K562 (cell line): ENCODE measurements at regions not wholly inside any gene's neighbourhood (a gene's known extent, or its start where the extent isn't known, plus 50 kb on each side); places are given as distances from the start of the nearest gene placed in this dataset.

Experiments used
- ATAC-seq: fragments of 200-7000 bp; cut with Tn5 transposase; 3 replicates; pipeline ENCODE4 v1.9.1; 2020; ENCODE audit warnings: moderate library complexity
- BruUV-seq: library from RNA; stranded (reverse); fragments of 400-500 nt; replicated peaks from 2 replicates; lab custom pipeline; 2021; lab: Mats Ljungman, UMichigan
- CTCF ChIA-PET: fragments of 300-600 bp; formaldehyde crosslinking; extraction: SDS; loops from one replicate; lab custom pipeline; 2021; ENCODE audit warnings: low intra/inter-chr PET ratio; lab: Yijun Ruan, JAX
- POLR2A ChIA-PET: fragments of 300-600, 350-650 bp; sonication (Branson Sonifier 250); formaldehyde crosslinking; extraction: SDS; loops from one replicate; lab custom pipeline; 2021; ENCODE audit warnings: antibody characterized with exemption, inconsistent platforms; lab: Yijun Ruan, JAX
- DNase-seq, 4 experiments: peaks; one replicate each; pipeline versions ENCODE4 v3.0.0 to v3.0.0-alpha.2; 2011 to 2018; ENCODE audit warnings: low spot score in 3 of 4, mixed read lengths in 3 of 4; ENCODE audit errors: extremely low read depth in 1 of 4
- FAIRE-seq: peaks from 2 replicates; lab custom pipeline; 2011; peaks lifted over from hg19 to GRCh38; lab: Jason Lieb, UNC
- H2AFZ ChIP-seq: 2 replicates; pipeline ENCODE4 v1.6.0; 2011; ENCODE audit warnings: low read depth, low read length, control low read depth, inconsistent platforms
- H3K27ac ChIP-seq: fragments of 200-600 bp; 3 replicates; pipeline ENCODE4 v1.8.0; 2011; ENCODE audit warnings: low read depth, mild to moderate bottlenecking, control low read depth, inconsistent platforms, low read length, moderate library complexity, mixed read lengths; ENCODE audit errors: extremely low read depth
- H3K27me3 ChIP-seq, 2 experiments: fragments of 300-600 bp in 1 of 2; 2 replicates in 1 of 2; 3 replicates in 1 of 2; pipeline versions ENCODE4 v1.6.0 to v1.8.0; 2011; ENCODE audit warnings: inconsistent platforms in 2 of 2, low read length in 2 of 2, mild to moderate bottlenecking in 1 of 2, mixed read lengths in 1 of 2, moderate library complexity in 1 of 2; ENCODE audit not compliant: control insufficient read depth in 2 of 2, insufficient read depth in 2 of 2
- H3K36me3 ChIP-seq: fragments of 300-600 bp; 3 replicates; pipeline ENCODE4 v1.8.0; 2011; ENCODE audit warnings: mild to moderate bottlenecking, low read length, inconsistent platforms; ENCODE audit not compliant: control insufficient read depth, insufficient read depth
- H3K4me1 ChIP-seq, 2 experiments: fragments of 200-600 bp in 1 of 2; replicated peaks in 1 of 2; 2 replicates in 1 of 2; 3 replicates in 1 of 2; pipeline versions ENCODE4 v1.5.1 to v1.8.0; 2011; ENCODE audit warnings: inconsistent platforms in 2 of 2, low read length in 2 of 2, mild to moderate bottlenecking in 1 of 2, mixed read lengths in 1 of 2, moderate library complexity in 1 of 2; ENCODE audit not compliant: control insufficient read depth in 2 of 2, insufficient read depth in 2 of 2
- H3K4me2 ChIP-seq: 2 replicates; pipeline ENCODE4 v1.6.1; 2011; ENCODE audit warnings: low read length, control low read depth, inconsistent platforms, mixed read lengths; ENCODE audit not compliant: insufficient read depth
- H3K4me3 ChIP-seq: fragments of 200-600 bp; sonication (generic), shearing (Covaris generic); 2 replicates; pipeline ENCODE4 v1.5.1; 2016; ENCODE audit warnings: control low read depth, inconsistent platforms
- H3K79me2 ChIP-seq: fragments of 200-600 bp; 3 replicates; pipeline ENCODE4 v1.8.0; 2011; ENCODE audit warnings: low read length, inconsistent platforms; ENCODE audit not compliant: control insufficient read depth, insufficient read depth
- H3K9ac ChIP-seq, 2 experiments: 2 replicates each; pipeline versions ENCODE4 v1.6.0 to v1.6.1; 2011; ENCODE audit warnings: low read depth in 2 of 2, low read length in 2 of 2, control low read depth in 1 of 2, inconsistent platforms in 1 of 2, mild to moderate bottlenecking in 1 of 2, mixed read lengths in 1 of 2; ENCODE audit not compliant: insufficient read depth in 1 of 2
- H3K9me1 ChIP-seq: one replicate; pipeline ENCODE4 v1.6.0; 2011; ENCODE audit warnings: inconsistent platforms, mild to moderate bottlenecking, low read length, moderate library complexity; ENCODE audit not compliant: control insufficient read depth, insufficient read depth
- H3K9me3 ChIP-seq: replicated peaks from 2 replicates; pipeline ENCODE4 v1.5.1; 2011; ENCODE audit warnings: low read depth, low read length, inconsistent platforms; ENCODE audit not compliant: control insufficient read depth, insufficient read depth
- H4K20me1 ChIP-seq: replicated peaks from 2 replicates; pipeline ENCODE4 v1.6.1; 2011; ENCODE audit warnings: low read length, inconsistent platforms, mixed read lengths; ENCODE audit not compliant: control insufficient read depth, insufficient read depth
- CREBBP ChIP-seq: IDR thresholded peaks from one replicate; pipeline ENCODE4 v1.6.1; 2012; ENCODE audit warnings: low read depth, mild to moderate bottlenecking, control low read depth, inconsistent platforms, low read length
- ETV1 ChIP-seq: fragments of 450-650 bp; conservative IDR thresholded peaks from 2 replicates; pipeline ENCODE4 v1.6.1; 2016; ENCODE audit warnings: missing genetic modification characterization, control low read depth, low read depth, missing compliant biosample characterization
- HNRNPK ChIP-seq: fragments of 200-400 bp; formaldehyde crosslinking; IDR thresholded peaks from one replicate; pipeline ENCODE4 v1.6.1; 2018; ENCODE audit warnings: mild to moderate bottlenecking, low read depth, low read length; ENCODE audit not compliant: poor library complexity, severe bottlenecking
- KAT2B ChIP-seq: IDR thresholded peaks from one replicate; pipeline ENCODE4 v1.6.1; 2012; ENCODE audit warnings: low read depth, mild to moderate bottlenecking, control low read depth, inconsistent platforms, low read length, moderate library complexity
- MYNN ChIP-seq, 2 experiments: sonication (generic); formaldehyde crosslinking in 1 of 2; IDR thresholded peaks; 2 replicates each; pipeline versions ENCODE4 v1.5.0 to v1.6.1; 2016 to 2020; ENCODE audit warnings: antibody characterized with exemption in 1 of 2, missing genetic modification reagents in 1 of 2
- TARDBP ChIP-seq: fragments of 450-650 bp; IDR thresholded peaks from 2 replicates; pipeline ENCODE4 v1.6.1; 2016
- ZNF407 ChIP-seq: fragments of 450-650 bp; IDR thresholded peaks from 2 replicates; pipeline ENCODE4 v1.6.1; 2016; ENCODE audit warnings: low read depth
- ZNF766 ChIP-seq: fragments of 200-800 bp; sonication (Bioruptor generic); conservative IDR thresholded peaks from 2 replicates; pipeline ENCODE4 v1.6.1; 2016; ENCODE audit warnings: missing genetic modification characterization, missing compliant biosample characterization
- WGBS: fragments of 100-300 bp; shearing (Covaris generic); methylation state at CpG from one replicate; pipeline ENCODE4 v1.1.6; 2016; ENCODE audit warnings: low coverage, mixed read lengths; ENCODE audit not compliant: insufficient coverage; ENCODE audit errors: missing lambda C conversion rate; 5-methylcytosine and 5-hydroxymethylcytosine counted together
- in situ Hi-C: fragments of 300-500 bp; cut with MboI; formaldehyde crosslinking; loops from 4 replicates; pipeline ENCODE4 v1.15.0; 2018; ENCODE audit warnings: inconsistent platforms, mixed read lengths
- intact Hi-C: fragments of 100-400 bp; cut with micrococcal nuclease; formaldehyde crosslinking; loops from 2 replicates; pipeline ENCODE4 v1.14.2; 2022

GRCh38 chr5:163385271-163385670 lies 52.1 kb upstream of the CCNG1 start:
- 38% methylated on average over 5 of the region's 5 CpGs for WGBS
- TF ChIP-seq CREBBP (no peak), HNRNPK (no peak), ETV1 (tag) (peak; percentile 56), MYNN (IDR thresholded peaks at IDR 0.05) (no peak), MYNN (CRISPR knock-in tag; IDR thresholded peaks at IDR 0.05) (no peak), KAT2B (no peak), ZNF766 (no peak), TARDBP (no peak), ZNF407 (no peak)
- Histone ChIP-seq H3K4me2 (no peak overlapping the region), H3K9me3 (no peaks in the 10 kb centered on the region), H3K9ac (no peak overlapping the region), H4K20me1 (no peaks in the 10 kb centered on the region), H3K4me3 (no peak overlapping the region), H3K4me1 (0 out of 5 replicates have a peak, but pooled peaks cover 0 to 5% of the 10 kb centered on the region in 2 experiments), H3K27me3 (no peaks in the 10 kb centered on the region), H2AFZ (no peak overlapping the region; the same call in 1 of the 2 replicates), H3K27ac (no peak overlapping the region), H3K79me2 (no peaks in the 10 kb centered on the region), H3K36me3 (no peaks in the 10 kb centered on the region), H3K9me1 (no peaks in the 10 kb centered on the region)
- BruUV-seq: no TSS peak
- intact Hi-C loops (no loop called here), in situ Hi-C loops (loop anchor here (5.0 kb wide), 1 partner anchor 47 kb away; no protein-coding TSS in a partner anchor)
- DNase-seq (no peak), ATAC-seq (peak; percentile 62), FAIRE-seq (no peak)
- POLR2A ChIA-PET: no interaction called here
- CTCF ChIA-PET: no interaction called here
